Mucosa of descending colon (tissue), 3 donors: ENCODE measurements at regions not wholly inside any gene's neighbourhood (a gene's known extent, or its start where the extent isn't known, plus 50 kb on each side); places are given as distances from the start of the nearest gene placed in this dataset.
"Not testable (repeated sequence)": the region's sequence is repeated elsewhere in the genome, so short reads cannot be mapped to it uniquely, and the experiment has no call there.

Experiments
- ATAC-seq: fragments of 200-7000 bp; cut with Tn5 transposase; one replicate; pipeline ENCODE4 v1.9.1; 2020; ENCODE audit warnings: mild to moderate bottlenecking, moderate library complexity
- DNase-seq, 3 donors: peaks; one replicate each; pipeline ENCODE4 v3.0.0-alpha.2; 2020
- H3K36me3 ChIP-seq: fragments of 200-600 bp; one replicate; pipeline ENCODE4 v1.8.0; 2021; ENCODE audit warnings: low read depth, mild to moderate bottlenecking
- H3K4me1 ChIP-seq: fragments of 200-600 bp; one replicate; pipeline ENCODE4 v1.8.0; 2021; ENCODE audit warnings: low read depth, mild to moderate bottlenecking
- H3K4me3 ChIP-seq: fragments of 200-600 bp; one replicate; pipeline ENCODE4 v1.8.0; 2021; ENCODE audit warnings: mild to moderate bottlenecking
- H3K9me3 ChIP-seq: fragments of 200-600 bp; one replicate; pipeline ENCODE4 v1.8.0; 2021; ENCODE audit warnings: mild to moderate bottlenecking
- CTCF ChIP-seq: fragments of 200-600 bp; IDR thresholded peaks from one replicate; pipeline ENCODE4 v1.8.0; 2022; ENCODE audit warnings: antibody characterized with exemption, mild to moderate bottlenecking
- intact Hi-C, 2 donors: fragments of 100-400 bp; cut with DNase I in 1 of 2; cut with micrococcal nuclease in 1 of 2; formaldehyde crosslinking; loops; one replicate each; pipeline versions ENCODE4 v1.11.0 to v1.11.1; 2022; cut with DNase I, micrococcal nuclease
- donor health status: DM: no; HTN: no; CAD: no; lungs with moderate emphysema.
- donor health status: DM: no; HTN: no; CAD: no.
- donor health status: DM: no; HTN: yes; CAD: no.

DNA sequence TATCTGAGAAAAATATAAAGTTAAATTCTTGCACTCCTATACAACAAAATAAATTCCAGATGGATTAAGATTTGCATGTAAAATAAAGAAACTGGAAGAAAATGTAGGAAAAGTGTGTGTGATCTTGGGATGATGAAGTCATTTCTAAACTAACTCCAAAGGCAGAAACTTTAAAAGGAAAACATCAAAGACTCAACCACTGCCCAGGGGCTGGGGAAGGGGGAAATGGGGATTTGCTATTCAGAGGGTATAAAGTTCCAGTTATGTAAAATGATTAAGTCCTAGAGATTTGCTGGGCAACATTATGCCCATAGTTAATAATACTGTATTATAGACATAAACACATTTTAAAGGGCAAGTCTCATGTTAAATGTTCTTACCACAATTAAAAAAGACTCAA is 254.5 kb downstream of the DEPDC1B start:
- Histone ChIP-seq H3K4me1 (no peaks in the 10 kb centered on the region), H3K36me3 (no peaks in the 10 kb centered on the region), H3K4me3 (no peak overlapping the region), H3K9me3 (no peaks in the 10 kb centered on the region)
- intact Hi-C loops = no loop called here
- TF ChIP-seq CTCF = no peak
- DNase-seq = no peak
- ATAC-seq = no peak

- ATAC-seq = no peak
- H3K4me3 ChIP-seq = no peak overlapping the region
- H3K36me3 ChIP-seq = no peaks in the 10 kb centered on the region
- H3K9me3 ChIP-seq = no peaks in the 10 kb centered on the region
- intact Hi-C loops = no loop called here
- TF ChIP-seq CTCF = no peak
- no peak for DNase-seq
- H3K4me1 ChIP-seq = no peaks in the 10 kb centered on the region
These were observed 255.2 kb downstream of the DEPDC1B start for GRCh38 chr5:60444661-60445360.

DNA sequence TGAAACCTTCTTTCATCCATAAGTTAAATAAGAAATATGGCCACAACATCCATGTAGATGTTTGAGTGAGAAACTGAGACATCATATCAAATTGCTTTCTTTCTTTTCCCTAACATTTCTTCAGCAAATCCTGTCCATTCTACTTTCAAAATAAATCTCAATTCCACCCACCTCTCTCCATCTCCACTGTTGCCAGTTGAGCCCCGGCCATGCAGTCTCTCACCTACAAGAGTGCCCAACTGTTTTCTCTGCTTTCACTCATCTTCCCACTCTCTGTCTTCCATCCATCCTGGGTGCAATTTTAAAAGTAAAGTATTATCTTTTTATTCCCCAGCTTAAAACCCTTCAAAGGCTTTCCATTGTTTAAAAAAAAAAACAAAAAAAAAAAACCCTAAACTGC is 260.4 kb downstream of the DEPDC1B start:
- intact Hi-C loops = no loop called here
- H3K4me1 ChIP-seq = no peaks in the 10 kb centered on the region
- DNase-seq = no peak

GRCh38 chr5:60437308-60437707 is 262.7 kb downstream of the DEPDC1B start:
- Histone ChIP-seq H3K36me3 (no peaks in the 10 kb centered on the region), H3K4me3 (no peak overlapping the region), H3K4me1 (no peaks in the 10 kb centered on the region), H3K9me3 (no peaks in the 10 kb centered on the region)
- no peak for TF ChIP-seq CTCF
- DNase-seq (no peak), ATAC-seq (no peak)
- intact Hi-C loops = no loop called here

More for the DNA sequence above, 260.4 kb downstream of the DEPDC1B start:
- no peak overlapping the region for H3K4me3 ChIP-seq
- no peak for TF ChIP-seq CTCF
- no peaks in the 10 kb centered on the region for H3K9me3 ChIP-seq
- H3K36me3 ChIP-seq = no peaks in the 10 kb centered on the region
- no peak for ATAC-seq

DNA sequence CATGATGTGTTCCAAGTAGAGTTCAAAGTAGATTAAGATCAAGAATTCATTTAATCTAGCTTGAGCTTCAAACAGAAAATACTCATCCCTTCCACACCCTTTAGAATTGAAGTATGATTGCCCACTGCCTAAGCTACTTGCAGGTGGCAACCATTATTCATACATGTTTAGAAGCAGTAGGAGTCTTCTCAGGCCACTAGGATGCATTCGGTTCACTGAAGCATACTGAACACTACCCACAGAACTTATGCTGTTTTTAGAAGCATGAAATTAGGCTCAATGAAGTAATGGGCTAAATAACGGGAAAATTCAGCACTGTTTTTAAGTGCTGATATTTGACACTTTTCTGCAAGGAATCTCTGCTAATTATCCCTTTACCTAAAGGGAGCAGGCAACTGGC is 263.4 kb downstream of the DEPDC1B start:
- DNase-seq = no peak
- TF ChIP-seq CTCF = no peak

GRCh38 chr5:60435808-60436207 is 264.2 kb downstream of the DEPDC1B start:
- Histone ChIP-seq H3K4me3 (no peak overlapping the region), H3K9me3 (no peaks in the 10 kb centered on the region), H3K4me1 (no peaks in the 10 kb centered on the region), H3K36me3 (no peaks in the 10 kb centered on the region)
- no peak for DNase-seq
- intact Hi-C loops = no loop called here
- TF ChIP-seq CTCF = no peak
- ATAC-seq = no peak

More for the DNA sequence above, 263.4 kb downstream of the DEPDC1B start:
- Histone ChIP-seq H3K9me3 (no peaks in the 10 kb centered on the region), H3K4me3 (no peak overlapping the region), H3K36me3 (no peaks in the 10 kb centered on the region), H3K4me1 (no peaks in the 10 kb centered on the region)
- no peak for ATAC-seq
- intact Hi-C loops = no loop called here

- H3K4me3 ChIP-seq, ATAC-seq, H3K36me3 ChIP-seq, intact Hi-C loops, H3K4me1 ChIP-seq, H3K9me3 ChIP-seq, DNase-seq: not testable (repeated sequence)
These were observed 273.8 kb downstream of the DEPDC1B start for GRCh38 chr5:60426189-60426588.

GRCh38 chr5:60420773-60421172 is 279.2 kb downstream of the DEPDC1B start:
- H3K4me3 ChIP-seq, intact Hi-C loops, H3K9me3 ChIP-seq, H3K4me1 ChIP-seq, ATAC-seq, DNase-seq, H3K36me3 ChIP-seq: not testable (repeated sequence)
